LNCaP clone FGC (cell line): ENCODE measurements at regions not wholly inside any gene's neighbourhood (a gene's known extent, or its start where the extent isn't known, plus 50 kb on each side); places are given as distances from the start of the nearest gene placed in this dataset.

Source experiments
- DNase-seq: peaks from one replicate; pipeline ENCODE4 v3.0.0-alpha.2; 2011; ENCODE audit warnings: low read depth
- H3K4me3 ChIP-seq: 2 replicates; pipeline ENCODE4 v1.5.1; 2011; ENCODE audit warnings: mild to moderate bottlenecking, low read depth, low read length, control low read depth
- CTCF ChIP-seq: IDR thresholded peaks from 2 replicates; pipeline ENCODE4 v1.5.1; 2012; ENCODE audit warnings: mild to moderate bottlenecking; ENCODE audit not compliant: control insufficient read depth, insufficient read depth; ENCODE audit errors: extremely low read depth

DNA sequence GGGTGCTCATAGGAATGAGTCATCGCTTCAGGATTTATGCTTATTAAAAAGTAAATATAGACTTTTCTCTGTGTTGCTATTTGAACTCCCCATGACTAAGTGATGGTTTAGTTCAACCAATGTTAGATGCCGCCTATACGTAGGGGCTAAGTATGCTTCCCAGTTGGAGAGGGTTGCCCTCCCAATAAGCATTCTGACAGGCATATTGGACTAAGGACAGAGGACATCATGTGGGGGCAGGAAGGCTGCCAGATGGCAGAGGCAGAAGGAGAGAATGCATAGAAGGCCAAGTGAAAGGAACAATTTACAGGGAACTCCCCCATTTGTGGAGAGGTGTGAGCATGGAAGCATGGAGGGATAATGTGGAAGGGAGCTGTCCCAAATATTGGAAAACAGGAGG is 318.4 kb upstream of the OBI1 start:
- no peak overlapping the region for H3K4me3 ChIP-seq
- TF ChIP-seq CTCF, result no peak
- no peak for DNase-seq

DNA sequence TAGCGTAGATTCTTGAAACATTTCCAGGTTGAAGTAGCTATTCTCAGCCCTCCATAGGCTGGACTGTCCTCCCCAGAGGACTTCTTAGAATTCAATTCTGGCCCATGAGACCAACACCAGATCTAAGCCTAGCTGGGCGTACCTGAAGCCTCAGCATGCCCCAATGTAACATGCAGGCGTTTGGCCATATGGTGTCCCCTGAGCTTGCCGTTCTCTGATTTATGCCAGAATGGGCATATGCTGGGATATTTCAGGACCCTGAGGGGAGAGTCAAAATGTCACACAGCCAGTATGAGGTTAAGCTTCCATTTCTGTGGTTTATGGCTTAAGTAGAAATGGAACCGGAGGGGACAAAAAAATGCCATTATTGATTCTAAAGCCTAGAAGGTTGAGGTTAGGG is 317.7 kb upstream of the OBI1 start:
- no peak for DNase-seq
- H3K4me3 ChIP-seq, result no peak overlapping the region

GRCh38 chr13:78972561-78972960 is 313.6 kb upstream of the OBI1 start:
- H3K4me3 ChIP-seq, result no peak overlapping the region
- no peak for TF ChIP-seq CTCF
- no peak for DNase-seq

More for the DNA sequence above, 317.7 kb upstream of the OBI1 start:
- no peak for TF ChIP-seq CTCF

GRCh38 chr13:78971355-78972025 is 312.5 kb upstream of the OBI1 start:
- no peak overlapping the region for H3K4me3 ChIP-seq
- no peak for TF ChIP-seq CTCF
- DNase-seq, result no peak

GRCh38 chr13:78960881-78961280 is 301.9 kb upstream of the OBI1 start:
- DNase-seq, result no peak
- no peak for TF ChIP-seq CTCF
- no peak overlapping the region for H3K4me3 ChIP-seq

DNA sequence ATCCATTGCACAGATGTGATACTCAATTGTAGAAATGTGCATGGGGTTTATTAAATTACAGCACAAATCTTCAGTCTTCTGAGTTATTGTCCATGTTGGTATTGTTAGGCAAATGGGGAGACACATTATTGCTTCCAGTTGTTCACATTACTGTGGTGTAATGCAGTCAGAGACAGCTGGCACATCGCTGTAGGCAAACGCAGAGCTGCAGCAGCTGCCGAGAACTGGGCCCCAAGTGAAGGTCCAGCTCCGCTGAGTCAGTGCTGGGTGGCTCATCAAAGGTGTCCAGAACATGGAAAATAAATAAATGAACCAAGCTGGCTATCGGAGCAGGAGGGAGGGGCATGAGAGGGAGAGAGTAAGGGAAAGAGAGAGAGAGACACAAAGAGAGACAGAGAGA is 299.1 kb upstream of the OBI1 start:
- TF ChIP-seq CTCF, result no peak
- no peak overlapping the region for H3K4me3 ChIP-seq
- DNase-seq, result no peak
